SH-SY5Y (cell line): ENCODE measurements at regions not wholly inside any gene's neighbourhood (a gene's known extent, or its start where the extent isn't known, plus 50 kb on each side); places are given as distances from the start of the nearest gene placed in this dataset.

Source experiments
- GATA2 ChIP-seq: IDR thresholded peaks from 2 replicates; pipeline ENCODE4 v1.6.1; 2011; ENCODE audit warnings: mild to moderate bottlenecking, low read depth, low read length
- GATA3 ChIP-seq: IDR thresholded peaks from 2 replicates; pipeline ENCODE4 v1.6.1; 2011; ENCODE audit warnings: low read depth, mild to moderate bottlenecking, low read length, moderate library complexity

DNA sequence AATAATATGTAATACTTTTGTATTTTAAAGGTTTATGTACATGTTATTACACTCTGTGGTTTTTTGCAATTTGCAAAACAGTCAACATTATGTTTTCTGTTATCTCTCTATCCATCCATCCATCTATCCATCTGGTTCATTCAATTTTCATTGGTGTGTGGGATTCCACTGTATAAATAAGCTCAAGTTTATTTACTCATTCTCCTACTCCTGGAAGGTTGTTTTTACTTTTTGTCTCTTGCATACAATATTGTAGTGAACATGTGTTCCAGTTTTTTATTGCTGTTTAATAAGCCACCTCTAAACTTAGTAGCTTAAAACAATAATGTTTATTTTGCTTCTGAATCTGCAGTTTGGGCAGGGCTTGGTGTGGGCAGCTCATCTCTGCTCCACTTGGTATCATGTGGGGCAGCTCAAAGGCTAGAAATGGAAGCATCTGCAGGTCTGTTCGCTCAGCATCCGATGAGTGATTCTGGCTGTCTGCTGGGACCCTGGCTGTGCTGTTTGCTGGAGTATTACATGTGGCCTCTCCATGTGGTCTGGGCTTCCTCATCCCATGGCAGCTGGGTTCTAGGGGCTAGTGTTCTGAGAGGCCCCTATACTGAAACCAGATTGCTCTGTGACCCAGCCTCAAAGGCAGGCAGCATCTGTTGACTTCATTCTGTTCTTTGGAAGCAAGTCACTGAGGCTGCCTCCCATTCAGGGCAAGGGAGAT lies 98.8 kb downstream of the SLC25A47 start:
- TF ChIP-seq GATA2 = no peak
- TF ChIP-seq GATA3 = peak; percentile 46; the same call in 1 of the 2 replicates

GRCh38 chr14:100422556-100423316 lies 99.6 kb downstream of the SLC25A47 start:
- TF ChIP-seq GATA2 (no peak), GATA3 (no peak)

- TF ChIP-seq GATA2 = peak; percentile 98
- peak; percentile 99 for TF ChIP-seq GATA3
These were observed 100.3 kb downstream of the SLC25A47 start for GRCh38 chr14:100423317-100424010.

GRCh38 chr14:100424504-100425428 lies 101.6 kb downstream of the SLC25A47 start:
- TF ChIP-seq GATA3 = no peak
- no peak for TF ChIP-seq GATA2

DNA sequence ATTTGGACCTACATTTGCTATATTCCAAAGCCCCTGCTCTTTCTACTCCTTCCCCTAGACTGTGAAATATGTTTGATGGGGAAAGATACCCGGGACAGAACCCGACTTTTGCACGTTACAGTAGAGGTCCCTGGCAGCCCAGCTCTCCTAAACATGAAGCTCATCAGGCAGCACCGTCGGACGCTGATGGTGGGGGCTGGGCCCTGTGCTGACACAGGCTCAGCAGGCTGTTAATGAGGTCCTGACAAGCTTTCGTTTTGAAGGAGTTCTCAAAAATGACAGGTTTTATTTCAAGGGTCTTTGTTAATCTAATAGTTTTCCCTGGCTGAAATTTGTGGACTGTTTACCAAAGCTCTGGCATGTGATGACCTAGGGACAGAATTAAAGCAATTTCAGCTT lies 102.3 kb downstream of the SLC25A47 start:
- TF ChIP-seq GATA2 = no peak
- TF ChIP-seq GATA3 = no peak

DNA sequence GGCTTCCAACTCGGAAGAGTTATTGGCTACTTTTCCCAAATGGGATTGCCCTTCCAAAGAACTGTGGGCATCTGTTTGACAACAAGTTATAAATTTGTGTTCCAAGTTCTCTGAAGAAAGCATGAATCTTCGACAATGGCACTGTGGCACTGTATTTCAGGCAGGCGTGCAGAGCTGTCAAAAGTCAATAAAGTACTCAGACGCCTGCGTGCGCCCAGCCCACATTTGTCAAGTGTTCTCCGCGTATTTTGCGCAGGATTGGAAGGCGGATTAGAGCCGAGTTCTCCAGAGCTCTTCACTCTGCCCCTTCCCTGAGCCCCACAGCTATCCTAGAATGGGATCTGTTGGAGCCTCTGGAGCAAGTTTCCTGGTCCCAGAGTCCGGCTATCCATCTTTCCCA lies 103.2 kb downstream of the SLC25A47 start:
- TF ChIP-seq GATA3 (no peak), GATA2 (no peak)

DNA sequence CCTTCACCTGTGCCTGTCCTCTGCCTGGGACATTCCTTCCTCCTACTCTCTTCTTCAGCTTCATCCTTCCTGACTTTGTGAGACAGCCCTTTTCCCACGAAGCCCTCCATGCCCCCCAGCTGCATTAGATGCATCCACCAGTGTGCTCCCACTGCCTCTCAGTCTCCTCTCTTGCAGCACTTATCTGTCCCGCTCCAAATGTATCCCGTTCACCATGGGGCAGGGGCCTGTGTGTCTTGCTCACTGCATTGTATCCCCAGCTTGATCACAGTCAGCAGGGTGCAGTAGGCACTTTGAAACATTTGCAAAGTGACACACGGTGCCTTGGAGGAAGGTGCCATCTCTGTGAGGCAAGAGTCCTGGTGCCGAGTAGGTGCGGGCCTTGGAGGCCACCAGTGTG lies 104.0 kb downstream of the SLC25A47 start:
- TF ChIP-seq GATA2 = no peak
- TF ChIP-seq GATA3 = no peak

DNA sequence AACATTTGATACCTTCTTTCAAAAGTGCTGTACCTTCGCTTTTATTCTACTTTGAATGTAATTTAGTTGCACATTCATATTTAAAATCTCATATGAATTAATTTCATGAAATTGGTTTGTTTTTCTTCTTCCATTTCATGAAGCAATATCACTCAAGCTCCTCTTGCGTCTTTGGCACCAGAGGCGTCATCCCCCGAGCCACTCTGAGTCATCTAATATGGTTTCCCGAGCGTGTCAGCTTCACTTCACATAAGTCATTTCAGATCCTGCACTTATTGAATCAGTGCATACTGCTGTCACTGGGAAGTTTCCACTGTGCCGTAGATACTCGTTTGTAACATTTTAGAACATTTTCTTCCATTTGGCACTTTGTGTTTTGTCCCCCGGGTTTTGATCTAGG lies 105.6 kb downstream of the SLC25A47 start:
- TF ChIP-seq GATA3 = no peak
- no peak for TF ChIP-seq GATA2

DNA sequence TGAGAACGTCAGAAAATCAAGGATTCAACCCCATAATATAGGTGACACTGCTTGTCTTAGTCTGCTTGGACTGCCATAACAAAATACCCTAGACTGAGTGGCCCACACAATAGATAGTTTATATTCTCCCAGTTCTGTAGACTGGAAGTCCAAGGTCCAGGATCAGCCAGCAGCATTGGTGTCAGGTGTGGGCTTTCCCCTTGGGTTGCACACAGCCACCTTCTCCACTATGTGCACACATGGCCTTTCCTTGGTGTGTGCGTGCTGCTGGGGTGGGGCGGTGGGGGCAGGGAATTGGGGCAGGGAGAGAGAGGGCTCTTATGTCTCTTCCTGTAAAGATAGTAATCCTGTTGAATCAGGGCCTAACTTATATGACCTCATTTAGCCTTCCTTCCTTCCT lies 106.4 kb downstream of the SLC25A47 start:
- TF ChIP-seq GATA2 = no peak
- no peak for TF ChIP-seq GATA3

GRCh38 chr14:100430571-100430970 lies 107.4 kb downstream of the SLC25A47 start:
- TF ChIP-seq GATA2 (no peak), GATA3 (no peak)

DNA sequence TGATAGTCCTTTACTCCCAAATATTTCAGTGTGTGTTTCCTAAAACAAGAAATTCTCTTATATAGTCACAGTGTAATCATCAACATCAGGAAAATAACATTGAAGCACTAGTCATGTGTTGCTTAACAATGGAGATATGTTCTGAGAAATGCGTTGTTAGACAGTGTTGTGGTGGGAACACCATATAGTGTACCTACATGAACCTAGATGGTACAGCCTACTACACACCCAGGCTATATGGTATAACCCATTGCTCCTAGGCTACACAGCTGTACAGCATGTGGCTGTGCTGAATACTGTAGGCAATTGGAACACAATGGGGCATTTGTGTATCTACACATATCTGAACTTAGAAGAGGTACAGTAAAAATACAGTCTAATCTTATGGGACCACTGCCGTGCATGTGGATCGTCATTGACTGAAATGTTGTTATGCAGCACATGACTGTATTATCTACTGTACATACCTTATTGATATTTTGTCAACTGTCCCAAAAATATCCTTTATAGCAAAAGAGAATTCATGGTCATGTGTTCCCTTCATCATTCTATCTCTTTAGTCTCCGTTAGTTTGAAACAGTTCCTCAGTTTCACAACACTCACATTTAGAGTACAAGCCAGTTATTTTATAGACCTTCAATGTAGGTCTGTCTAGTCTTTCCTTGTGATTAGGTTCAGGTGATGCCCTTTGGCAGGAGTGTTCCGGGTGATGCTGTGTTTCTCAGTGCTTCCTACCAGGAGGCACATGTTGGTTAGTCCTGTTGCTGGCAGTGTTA lies 109.7 kb downstream of the SLC25A47 start:
- TF ChIP-seq GATA3 (no peak), GATA2 (no peak)

GRCh38 chr14:100433428-100433814 lies 110.3 kb downstream of the SLC25A47 start:
- no peak for TF ChIP-seq GATA2
- TF ChIP-seq GATA3 = no peak
